ENCODE measurements at regions not wholly inside any gene's neighbourhood (a gene's known extent, or its start where the extent isn't known, plus 50 kb on each side); places are given as distances from the start of the nearest gene placed in this dataset.

GRCh38 chr12:113663396-113663795 is 191.7 kb upstream of the LHX5 start:
- Histone ChIP-seq H3K27me3 (ENCODE audit: insufficient read depth, low read length) (no peaks in the 10 kb centered on the region), H3K9me2 (ENCODE audit: low read depth, low read length) (no peaks in the 10 kb centered on the region), H3K4me3 (ENCODE audit: low read depth, low read length, poor library complexity, severe bottlenecking) (no peak overlapping the region), H3K9me3 (ENCODE audit: low read length) (no peaks in the 10 kb centered on the region), H3K4me1 (ENCODE audit: insufficient read depth, low read length, severe bottlenecking) (no peaks in the 10 kb centered on the region), H2AFZ (ENCODE audit: low read length) (no peak overlapping the region), H3K79me2 (ENCODE audit: insufficient read depth, low read length) (no peaks in the 10 kb centered on the region), H3K9ac (ENCODE audit: low read length) (no peak overlapping the region), H3F3A (ENCODE audit: insufficient read depth, low read length) (no peaks in the 10 kb centered on the region), H4K20me1 (ENCODE audit: insufficient read depth, low read length) (no peaks in the 10 kb centered on the region), H3K4me2 (ENCODE audit: low read length) (no peak overlapping the region), H3K36me3 (ENCODE audit: insufficient read depth, low read length) (no peaks in the 10 kb centered on the region), H3K27ac (ENCODE audit: low read depth, low read length, poor library complexity, severe bottlenecking) (no peak overlapping the region)
- TF ChIP-seq CTCF (IDR thresholded peaks at IDR 0.05; ENCODE audit: low read length) (no peak), EZH2 (IDR thresholded peaks at IDR 0.05; ENCODE audit: borderline replicate concordance, low read length) (no peak)

GRCh38 chr12:113660936-113661335 is 189.3 kb upstream of the LHX5 start:
- no peak for TF ChIP-seq CTCF (IDR thresholded peaks at IDR 0.05; ENCODE audit: low read length)
- TF ChIP-seq EZH2 (IDR thresholded peaks at IDR 0.05; ENCODE audit: borderline replicate concordance, low read length) = no peak
- H3K4me1 ChIP-seq (ENCODE audit: insufficient read depth, low read length, severe bottlenecking) = no peaks in the 10 kb centered on the region
- H3K9ac ChIP-seq (ENCODE audit: low read length) = no peak overlapping the region
- no peak overlapping the region for H3K4me3 ChIP-seq (ENCODE audit: low read depth, low read length, poor library complexity, severe bottlenecking)
- no peaks in the 10 kb centered on the region for H3F3A ChIP-seq (ENCODE audit: insufficient read depth, low read length)
- H3K27ac ChIP-seq (ENCODE audit: low read depth, low read length, poor library complexity, severe bottlenecking) = no peak overlapping the region
- H3K9me2 ChIP-seq (ENCODE audit: low read depth, low read length) = no peaks in the 10 kb centered on the region
- no peak overlapping the region for H3K4me2 ChIP-seq (ENCODE audit: low read length)
- H3K79me2 ChIP-seq (ENCODE audit: insufficient read depth, low read length) = no peaks in the 10 kb centered on the region
- H3K27me3 ChIP-seq (ENCODE audit: insufficient read depth, low read length) = no peaks in the 10 kb centered on the region
- no peaks in the 10 kb centered on the region for H3K9me3 ChIP-seq (ENCODE audit: low read length)
- H2AFZ ChIP-seq (ENCODE audit: low read length) = no peak overlapping the region
- no peaks in the 10 kb centered on the region for H3K36me3 ChIP-seq (ENCODE audit: insufficient read depth, low read length)
- H4K20me1 ChIP-seq (ENCODE audit: insufficient read depth, low read length) = no peaks in the 10 kb centered on the region

- Histone ChIP-seq H3K79me2 (ENCODE audit: insufficient read depth, low read length) (no peaks in the 10 kb centered on the region), H3K27me3 (ENCODE audit: insufficient read depth, low read length) (no peaks in the 10 kb centered on the region), H3K9me3 (ENCODE audit: low read length) (no peaks in the 10 kb centered on the region), H3K4me2 (ENCODE audit: low read length) (no peak overlapping the region), H3F3A (ENCODE audit: insufficient read depth, low read length) (no peaks in the 10 kb centered on the region), H2AFZ (ENCODE audit: low read length) (no peak overlapping the region), H3K4me1 (ENCODE audit: insufficient read depth, low read length, severe bottlenecking) (no peaks in the 10 kb centered on the region), H3K4me3 (ENCODE audit: low read depth, low read length, poor library complexity, severe bottlenecking) (no peak overlapping the region), H3K27ac (ENCODE audit: low read depth, low read length, poor library complexity, severe bottlenecking) (no peak overlapping the region), H3K9me2 (ENCODE audit: low read depth, low read length) (no peaks in the 10 kb centered on the region), H3K36me3 (ENCODE audit: insufficient read depth, low read length) (no peaks in the 10 kb centered on the region), H3K9ac (ENCODE audit: low read length) (no peak overlapping the region), H4K20me1 (ENCODE audit: insufficient read depth, low read length) (no peaks in the 10 kb centered on the region)
- no peak for TF ChIP-seq EZH2 (IDR thresholded peaks at IDR 0.05; ENCODE audit: borderline replicate concordance, low read length)
- TF ChIP-seq CTCF (IDR thresholded peaks at IDR 0.05; ENCODE audit: low read length) = no peak
Measured at GRCh38 chr12:113659416-113659815, 187.7 kb upstream of the LHX5 start.
